Stimulated activated CD4-positive, alpha-beta T cell treated with anti-CD3 and anti-CD28 coated beads, Interleukin-2, amount 100 ng/mL, for 24 hours (primary cell): ENCODE measurements at regions not wholly inside any gene's neighbourhood (a gene's known extent, or its start where the extent isn't known, plus 50 kb on each side); places are given as distances from the start of the nearest gene placed in this dataset.
"Not testable (repeated sequence)": the region's sequence is repeated elsewhere in the genome, so short reads cannot be mapped to it uniquely, and the experiment has no call there.

ENCODE experiments used
- DNase-seq, 2 donors: peaks; one replicate each; pipeline ENCODE4 v3.0.0-alpha.2; 2020

DNA sequence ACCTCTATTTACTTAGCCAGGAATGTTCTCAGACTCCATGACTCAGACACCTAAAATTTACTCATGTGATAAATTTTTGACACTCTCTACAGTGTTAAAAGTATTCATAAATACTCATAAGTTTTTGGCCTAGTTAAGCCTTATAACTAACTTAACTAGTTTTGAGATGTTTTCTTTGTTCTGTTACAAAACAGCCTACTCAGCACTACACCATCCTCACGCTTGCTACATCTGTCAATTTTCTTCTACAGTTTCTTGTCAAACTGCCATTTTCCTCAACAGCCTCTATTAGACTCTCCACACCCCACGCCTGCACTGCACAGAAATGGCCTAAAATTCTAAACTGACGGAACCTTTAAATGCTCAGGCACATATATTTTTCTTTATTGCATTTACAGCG is 195.5 kb downstream of the ANXA1 start:
- DNase-seq: no peak

GRCh38 chr9:73347720-73348119 is 196.1 kb downstream of the ANXA1 start:
- no peak for DNase-seq

DNA sequence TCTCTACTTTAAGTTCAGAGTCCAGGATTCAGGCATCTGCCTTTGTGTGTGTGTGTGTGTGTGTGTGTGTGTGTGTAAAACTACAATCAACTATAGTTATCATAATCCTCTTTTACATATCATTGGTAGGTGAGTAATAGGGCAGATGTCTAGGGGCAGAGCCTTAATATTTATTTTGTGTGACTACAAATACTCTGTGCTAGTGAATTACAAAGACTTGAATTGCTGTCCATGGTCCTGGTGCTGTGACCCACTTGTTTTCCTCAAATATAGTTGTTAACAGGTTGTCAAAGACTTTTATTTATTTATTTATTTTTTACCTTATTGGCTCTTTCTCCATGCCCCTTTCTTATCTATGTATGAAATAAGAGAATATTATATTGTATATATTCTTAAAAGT is 196.8 kb downstream of the ANXA1 start:
- DNase-seq: no peak

GRCh38 chr9:73349476-73349875 is 197.8 kb downstream of the ANXA1 start:
- DNase-seq: no peak

GRCh38 chr9:73357607-73358006 is 205.9 kb downstream of the ANXA1 start:
- no peak for DNase-seq

DNA sequence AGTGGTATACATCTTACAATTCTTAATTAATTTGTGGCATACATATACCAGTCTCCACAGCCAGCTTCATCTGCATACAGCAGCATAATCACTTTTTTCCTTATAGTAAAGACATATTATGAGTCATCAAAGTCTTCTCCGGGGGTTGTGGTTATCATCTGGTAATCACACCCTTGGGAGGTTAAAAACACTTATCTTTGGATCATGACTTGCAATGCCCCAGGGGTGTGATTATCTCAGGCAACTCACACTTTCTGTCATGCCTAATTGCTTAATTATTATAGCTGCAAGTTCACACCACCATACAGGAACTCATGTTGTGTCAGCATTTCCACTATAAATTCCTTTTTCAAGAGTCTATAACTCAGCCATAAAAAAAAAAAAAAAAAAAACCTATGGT is 218.4 kb downstream of the ANXA1 start:
- no peak for DNase-seq

DNA sequence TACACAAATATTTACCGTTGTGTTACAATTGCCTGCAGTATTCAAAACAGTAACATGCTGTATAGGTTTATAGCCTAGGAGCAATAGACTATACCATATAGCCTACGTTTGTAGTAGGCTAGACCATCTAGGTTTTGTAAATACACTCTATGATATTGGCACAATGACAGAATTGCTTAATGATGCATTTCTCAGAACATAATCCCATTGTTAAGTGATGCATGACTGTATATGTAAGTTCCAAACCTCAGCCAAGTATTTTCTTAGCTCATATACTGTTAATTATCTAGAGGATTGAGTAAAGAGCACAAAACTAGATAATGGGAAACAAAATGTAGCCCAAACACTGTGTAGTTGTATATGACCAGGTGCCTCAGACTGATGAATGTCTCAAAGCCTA is 220.1 kb downstream of the ANXA1 start:
- DNase-seq: no peak

DNA sequence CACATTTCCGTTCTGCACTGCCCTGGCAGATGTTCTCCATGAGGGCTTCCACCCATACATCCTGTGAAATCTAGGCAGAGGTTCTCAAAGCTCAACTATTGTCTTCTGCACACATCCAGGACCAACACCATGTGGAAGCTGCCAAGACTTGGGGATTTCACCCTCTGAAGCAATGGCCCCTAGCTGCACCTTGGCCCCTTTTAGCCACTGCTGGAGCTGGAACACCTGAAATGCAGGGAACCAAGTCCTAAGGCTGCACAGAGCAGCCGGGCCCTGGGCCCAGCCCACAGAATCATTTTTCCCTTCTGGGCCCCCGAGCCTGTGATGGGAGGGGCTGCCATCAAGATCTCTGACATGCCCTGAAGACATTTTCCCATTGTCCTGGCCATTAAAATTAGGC is 228.7 kb downstream of the ANXA1 start:
- DNase-seq: no peak

DNA sequence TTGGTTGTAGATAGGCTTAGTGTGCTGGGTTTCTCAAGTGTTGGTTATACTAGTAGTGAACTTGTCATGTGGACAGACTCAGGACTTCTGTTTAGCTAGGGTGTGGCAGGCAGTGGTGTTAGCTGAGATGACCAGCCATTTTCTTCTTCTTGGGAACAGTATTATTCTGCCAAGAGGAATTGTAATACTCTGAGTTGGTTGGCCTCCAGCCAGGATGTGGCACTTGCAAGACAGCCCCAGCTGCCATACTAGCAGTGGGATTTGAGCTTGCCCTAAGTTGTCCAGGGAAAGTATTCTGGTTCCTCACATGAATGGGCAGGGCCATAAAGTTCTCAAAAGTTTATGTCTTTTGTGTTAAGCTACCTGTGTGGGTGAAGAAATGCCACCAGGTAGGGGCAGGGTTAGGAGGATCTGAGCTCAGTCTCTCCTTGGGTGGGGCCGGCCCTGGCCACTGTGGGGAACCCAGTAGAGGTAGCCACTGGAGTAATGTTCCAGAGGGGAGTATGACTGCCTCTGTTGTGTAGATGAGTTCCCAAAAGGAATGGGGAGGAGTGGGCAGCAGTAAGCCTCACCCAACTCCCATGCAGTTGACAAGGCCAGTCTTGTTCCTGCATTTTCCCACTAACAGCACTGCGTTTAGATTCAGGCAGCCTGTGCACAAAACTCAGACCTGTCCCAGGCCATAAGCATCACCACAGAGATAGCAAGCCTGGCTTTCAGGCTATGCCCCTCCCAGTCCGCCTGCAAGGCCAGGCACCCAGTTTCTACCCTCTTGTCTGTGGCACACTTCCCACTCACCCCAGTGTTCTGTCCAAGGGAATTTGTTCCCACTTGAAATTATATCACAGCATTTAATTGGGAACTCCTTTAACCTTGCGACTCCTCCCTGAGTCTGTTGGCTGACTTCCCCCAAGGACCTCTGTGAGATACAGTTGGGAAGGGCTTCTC is 250.7 kb downstream of the ANXA1 start:
- DNase-seq: no peak

- DNase-seq: no peak
These were observed 259.8 kb downstream of the ANXA1 start for GRCh38 chr9:73411494-73411893.

DNA sequence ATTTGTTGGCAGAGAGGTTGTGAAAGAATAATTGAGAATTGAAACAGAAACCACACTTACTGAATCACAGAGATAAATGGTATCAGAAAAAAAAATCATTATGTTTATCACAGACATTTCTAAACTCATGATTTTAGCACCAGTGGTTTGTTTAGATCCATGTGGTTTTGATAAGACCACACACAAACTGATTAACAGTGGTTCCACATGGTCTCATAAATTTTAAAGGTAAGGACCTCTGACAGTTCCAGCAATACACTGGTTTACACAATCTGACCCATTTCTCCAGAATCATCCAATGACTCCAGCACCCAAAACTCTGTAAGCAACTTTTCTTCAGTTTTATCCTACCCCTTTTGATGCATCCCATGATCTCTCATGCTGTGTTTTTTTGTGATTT is 261.2 kb downstream of the ANXA1 start:
- DNase-seq: no peak

DNA sequence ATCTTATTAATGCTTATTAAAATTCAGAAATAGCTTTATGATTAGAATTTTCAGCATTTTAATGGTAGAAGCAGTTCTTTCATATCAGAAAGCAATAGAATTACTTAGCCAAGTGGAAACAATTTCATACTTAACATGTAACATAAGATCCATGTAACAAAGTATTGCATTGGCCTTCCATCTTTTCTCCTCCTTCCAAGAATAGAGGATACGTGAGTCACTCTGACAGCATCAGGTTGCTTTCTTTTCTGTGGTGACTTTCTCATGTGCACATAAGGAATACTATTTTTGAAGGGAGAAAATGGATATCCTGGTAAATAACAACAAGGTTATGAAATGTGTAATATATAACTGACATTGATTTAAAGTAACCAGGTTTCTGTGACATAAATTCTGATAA is 272.2 kb downstream of the ANXA1 start:
- DNase-seq: no peak

- DNase-seq: no peak
These were observed 274.6 kb downstream of the ANXA1 start for GRCh38 chr9:73426269-73426668.

DNA sequence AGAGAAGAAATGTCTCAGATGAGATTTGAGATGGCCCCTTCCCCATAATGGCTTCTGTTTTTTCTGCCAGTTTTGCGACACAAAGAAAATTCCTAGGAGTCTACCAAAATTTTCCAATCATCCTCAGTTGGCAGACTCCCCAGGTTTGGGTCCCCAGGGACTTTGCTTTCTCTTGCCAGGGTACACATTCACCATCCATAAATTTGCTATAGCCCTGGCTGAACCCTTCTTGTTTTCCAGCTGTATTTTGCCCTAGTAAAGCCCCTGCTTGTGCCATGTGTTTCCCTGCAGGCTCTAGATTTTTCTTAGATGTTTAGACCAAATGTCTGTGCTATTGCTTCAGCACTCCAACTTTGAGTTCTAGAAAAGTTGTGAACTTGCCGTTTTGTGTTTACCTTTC is 283.2 kb downstream of the ANXA1 start:
- no peak for DNase-seq

GRCh38 chr9:73437758-73438157 is 286.1 kb downstream of the ANXA1 start:
- no peak for DNase-seq

DNA sequence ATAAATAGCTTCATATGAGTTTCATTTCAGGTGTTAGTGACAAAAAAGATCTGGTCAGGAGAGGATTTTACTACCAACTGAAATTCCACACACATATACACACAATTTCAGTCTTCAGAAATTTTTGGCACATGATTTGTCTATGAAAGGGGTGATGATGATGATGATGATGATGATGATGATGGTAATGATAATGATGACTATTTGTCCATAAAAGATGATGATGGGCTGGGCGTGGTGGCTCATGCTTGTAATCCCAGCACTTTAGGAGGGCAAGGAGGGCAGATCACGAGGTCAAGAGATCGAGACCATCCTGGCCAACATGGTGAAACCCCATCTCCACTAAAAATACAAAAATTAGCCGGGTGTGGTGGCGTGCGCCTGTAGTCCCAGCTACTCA is 288.2 kb downstream of the ANXA1 start:
- DNase-seq: not testable (repeated sequence)

GRCh38 chr9:73441223-73441622 is 289.6 kb downstream of the ANXA1 start:
- DNase-seq: no peak

DNA sequence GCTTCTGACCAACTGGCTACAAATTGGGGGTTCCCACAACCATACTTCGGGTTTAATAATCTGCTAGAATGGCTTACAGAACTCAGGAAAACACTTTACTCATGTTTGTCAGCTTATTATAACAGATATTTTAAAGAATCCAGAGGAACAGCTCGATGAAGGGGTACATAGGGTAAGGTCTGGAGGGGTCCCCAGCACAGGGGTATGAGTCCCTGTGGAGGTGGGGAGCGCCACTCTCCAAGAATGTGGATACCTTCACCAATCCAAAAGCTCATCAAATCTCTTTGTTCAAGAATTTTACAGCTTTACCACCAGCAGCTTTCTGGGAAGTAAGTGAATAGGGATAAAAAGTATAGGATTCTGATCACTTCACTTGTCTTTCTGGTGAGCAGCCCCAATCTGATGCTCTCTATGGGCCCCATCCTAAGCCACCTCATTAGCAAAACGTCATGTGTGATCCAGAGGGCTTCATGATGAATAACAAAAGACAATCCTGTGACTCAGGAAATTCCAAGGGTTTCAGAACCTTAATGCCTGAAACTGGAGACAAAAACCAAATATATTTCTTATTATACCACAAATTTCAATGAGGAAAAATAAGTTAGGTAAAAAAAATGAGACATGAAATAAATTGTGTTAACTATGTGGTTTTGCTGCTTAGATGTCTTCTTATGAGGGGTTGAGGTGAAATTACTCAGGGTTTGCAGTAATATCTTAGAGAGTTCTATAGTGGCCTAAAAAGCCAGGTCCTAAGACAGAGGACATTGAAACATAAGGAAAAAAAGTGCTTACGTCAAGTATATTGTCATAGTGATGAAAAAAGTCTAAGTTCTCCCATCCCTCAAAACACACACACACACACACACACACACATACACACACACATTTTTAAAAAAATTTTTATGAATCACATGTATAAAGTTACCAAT is 290.5 kb downstream of the ANXA1 start:
- no peak for DNase-seq

DNA sequence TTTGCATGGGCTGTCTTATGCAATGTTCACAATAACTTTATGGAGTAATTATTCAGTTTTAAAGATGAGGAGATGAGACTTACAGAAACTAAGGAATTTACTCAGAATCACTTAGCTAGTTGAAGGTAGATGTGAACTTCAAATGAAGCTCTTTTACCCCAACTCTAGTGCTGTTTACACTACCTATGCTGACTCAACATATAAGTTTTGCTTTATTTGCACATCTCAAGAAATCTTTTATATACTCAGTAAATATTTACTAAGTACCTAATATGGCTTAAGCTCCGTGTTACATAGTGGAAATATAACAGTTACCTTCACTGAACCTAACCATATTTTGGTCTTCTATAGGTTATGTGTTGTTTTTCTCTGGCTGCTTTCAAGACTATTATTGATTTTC is 293.2 kb downstream of the ANXA1 start:
- no peak for DNase-seq

GRCh38 chr9:73445384-73445783 is 293.7 kb downstream of the ANXA1 start:
- not testable (repeated sequence) for DNase-seq

- no peak for DNase-seq
These were observed 294.6 kb downstream of the ANXA1 start for GRCh38 chr9:73446306-73446705.

GRCh38 chr9:73451003-73451402 is 299.3 kb downstream of the ANXA1 start:
- no peak for DNase-seq

- DNase-seq: no peak
These were observed 308.2 kb downstream of the ANXA1 start for GRCh38 chr9:73459817-73460216.

- no peak for DNase-seq
These were observed 317.1 kb downstream of the ANXA1 start for GRCh38 chr9:73468716-73469115.
